RWPE2 (cell line): ENCODE measurements at regions not wholly inside any gene's neighbourhood (a gene's known extent, or its start where the extent isn't known, plus 50 kb on each side); places are given as distances from the start of the nearest gene placed in this dataset.
"Not testable (repeated sequence)": the region's sequence is repeated elsewhere in the genome, so short reads cannot be mapped to it uniquely, and the experiment has no call there.

ENCODE experiments used
- ATAC-seq: fragments of 200-7000 bp; cut with Tn5 transposase; 3 replicates; pipeline ENCODE4 v1.9.1; 2021; ENCODE audit warnings: low read depth
- DNase-seq: peaks from one replicate; pipeline ENCODE4 v3.0.0-alpha.2; 2020; ENCODE audit warnings: low spot score
- H3K27ac ChIP-seq: fragments of 450-650 bp; 2 replicates; pipeline ENCODE4 v1.5.1; 2017; ENCODE audit warnings: mild to moderate bottlenecking; ENCODE audit not compliant: poor library complexity, severe bottlenecking
- H3K27me3 ChIP-seq: fragments of 250-450 bp; sonication (Bioruptor Pico); 2 replicates; pipeline ENCODE4 v1.5.1; 2021; ENCODE audit warnings: mild to moderate bottlenecking, moderate library complexity; ENCODE audit not compliant: insufficient read depth, poor library complexity, severe bottlenecking
- H3K36me3 ChIP-seq: fragments of 250-450 bp; sonication (Bioruptor Pico); 2 replicates; pipeline ENCODE4 v1.5.1; 2020; ENCODE audit warnings: low read depth, mild to moderate bottlenecking, moderate library complexity
- H3K4me1 ChIP-seq: fragments of 250-450 bp; sonication (Bioruptor Pico); 2 replicates; pipeline ENCODE4 v1.5.1; 2021; ENCODE audit warnings: mild to moderate bottlenecking, moderate library complexity; ENCODE audit not compliant: insufficient read depth, poor library complexity, severe bottlenecking
- H3K4me3 ChIP-seq: fragments of 250-450 bp; sonication (Bioruptor Pico); 2 replicates; pipeline ENCODE4 v1.5.1; 2021; ENCODE audit warnings: mild to moderate bottlenecking, moderate library complexity; ENCODE audit not compliant: severe bottlenecking
- H3K9me3 ChIP-seq: fragments of 250-450 bp; sonication (Bioruptor Pico); 2 replicates; pipeline ENCODE4 v1.5.1; 2021; ENCODE audit warnings: mild to moderate bottlenecking, moderate library complexity; ENCODE audit not compliant: severe bottlenecking
- CTCF ChIP-seq: fragments of 450-650 bp; IDR thresholded peaks from one replicate; pipeline ENCODE4 v1.5.1; 2017; ENCODE audit warnings: mild to moderate bottlenecking, moderate library complexity; ENCODE audit not compliant: poor library complexity, severe bottlenecking

GRCh38 chr2:186164325-186164724 lies 321.7 kb upstream of the ZC3H15 start:
- H3K4me1 ChIP-seq, result no peaks in the 10 kb centered on the region
- no peaks in the 10 kb centered on the region for H3K27me3 ChIP-seq
- H3K4me3 ChIP-seq, result no peak overlapping the region
- H3K36me3 ChIP-seq, result no peaks in the 10 kb centered on the region
- ATAC-seq (no peak), DNase-seq (no peak)
- H3K27ac ChIP-seq, result no peak overlapping the region
- H3K9me3 ChIP-seq, result no peaks in the 10 kb centered on the region
- TF ChIP-seq CTCF, result no peak

- no peaks in the 10 kb centered on the region for H3K27me3 ChIP-seq
- no peaks in the 10 kb centered on the region for H3K9me3 ChIP-seq
- H3K4me1 ChIP-seq, result no peaks in the 10 kb centered on the region
- H3K27ac ChIP-seq, result no peak overlapping the region
- no peaks in the 10 kb centered on the region for H3K36me3 ChIP-seq
- DNase-seq (no peak), ATAC-seq (no peak)
- TF ChIP-seq CTCF, result no peak
- no peak overlapping the region for H3K4me3 ChIP-seq
Measured at GRCh38 chr2:186170693-186171092, 315.4 kb upstream of the ZC3H15 start.

GRCh38 chr2:186181625-186182024 lies 304.4 kb upstream of the ZC3H15 start:
- H3K4me1 ChIP-seq, result no peaks in the 10 kb centered on the region
- H3K27ac ChIP-seq, result no peak overlapping the region
- no peak overlapping the region for H3K4me3 ChIP-seq
- H3K36me3 ChIP-seq, result no peaks in the 10 kb centered on the region
- no peaks in the 10 kb centered on the region for H3K9me3 ChIP-seq
- DNase-seq (no peak), ATAC-seq (no peak)
- no peak for TF ChIP-seq CTCF
- H3K27me3 ChIP-seq, result no peaks in the 10 kb centered on the region

GRCh38 chr2:186182366-186182765 lies 303.7 kb upstream of the ZC3H15 start:
- DNase-seq, H3K4me3 ChIP-seq, H3K27ac ChIP-seq, H3K4me1 ChIP-seq, ATAC-seq, H3K27me3 ChIP-seq, H3K9me3 ChIP-seq, H3K36me3 ChIP-seq: not testable (repeated sequence)

- DNase-seq (no peak), ATAC-seq (no peak)
- Histone ChIP-seq H3K4me1 (no peaks in the 10 kb centered on the region), H3K4me3 (no peak overlapping the region), H3K27ac (no peak overlapping the region), H3K9me3 (no peaks in the 10 kb centered on the region), H3K27me3 (no peaks in the 10 kb centered on the region), H3K36me3 (no peaks in the 10 kb centered on the region)
- no peak for TF ChIP-seq CTCF
Measured at GRCh38 chr2:186183406-186183805, 302.7 kb upstream of the ZC3H15 start.
